Brain microvascular endothelial cell (primary cell): ENCODE measurements at regions not wholly inside any gene's neighbourhood (a gene's known extent, or its start where the extent isn't known, plus 50 kb on each side); places are given as distances from the start of the nearest gene placed in this dataset.
A peak's percentile ranks its signal among the peaks of the same experiment; 100 is the strongest.

Experiments
- DNase-seq: peaks from one replicate; pipeline ENCODE4 v3.0.0-alpha.2; 2020
- H3K27ac ChIP-seq: fragments of 250-450 bp; sonication (Bioruptor Pico); 2 replicates; pipeline ENCODE4 v1.5.1; 2020; ENCODE audit warnings: mild to moderate bottlenecking, moderate library complexity
- H3K27me3 ChIP-seq: fragments of 250-450 bp; sonication (Bioruptor Pico); replicated peaks from 2 replicates; pipeline ENCODE4 v1.5.1; 2020; ENCODE audit warnings: mild to moderate bottlenecking
- H3K36me3 ChIP-seq: fragments of 250-450 bp; sonication (Bioruptor Pico); replicated peaks from 2 replicates; pipeline ENCODE4 v1.5.1; 2020; ENCODE audit warnings: mild to moderate bottlenecking
- H3K4me3 ChIP-seq: 2 replicates; pipeline ENCODE4 v1.5.1; 2011; ENCODE audit warnings: low read depth, mild to moderate bottlenecking, control low read depth, low read length, moderate library complexity
- in situ Hi-C: cut with HindIII; loops from 2 replicates; pipeline ENCODE4 v1.10.0; 2017; ENCODE audit warnings: low sequenced_read_pairs, low pct_ligation_motif_present
- TF ChIP-seq, protein P1 (sequence below): IDR thresholded peaks from 2 replicates; pipeline ENCODE4 v1.5.1; 2011; ENCODE audit warnings: low read depth, mild to moderate bottlenecking, moderate library complexity, low read length, control low read depth, inconsistent platforms; ENCODE audit errors: missing control alignments

- TF ChIP-seq, protein P1, sequence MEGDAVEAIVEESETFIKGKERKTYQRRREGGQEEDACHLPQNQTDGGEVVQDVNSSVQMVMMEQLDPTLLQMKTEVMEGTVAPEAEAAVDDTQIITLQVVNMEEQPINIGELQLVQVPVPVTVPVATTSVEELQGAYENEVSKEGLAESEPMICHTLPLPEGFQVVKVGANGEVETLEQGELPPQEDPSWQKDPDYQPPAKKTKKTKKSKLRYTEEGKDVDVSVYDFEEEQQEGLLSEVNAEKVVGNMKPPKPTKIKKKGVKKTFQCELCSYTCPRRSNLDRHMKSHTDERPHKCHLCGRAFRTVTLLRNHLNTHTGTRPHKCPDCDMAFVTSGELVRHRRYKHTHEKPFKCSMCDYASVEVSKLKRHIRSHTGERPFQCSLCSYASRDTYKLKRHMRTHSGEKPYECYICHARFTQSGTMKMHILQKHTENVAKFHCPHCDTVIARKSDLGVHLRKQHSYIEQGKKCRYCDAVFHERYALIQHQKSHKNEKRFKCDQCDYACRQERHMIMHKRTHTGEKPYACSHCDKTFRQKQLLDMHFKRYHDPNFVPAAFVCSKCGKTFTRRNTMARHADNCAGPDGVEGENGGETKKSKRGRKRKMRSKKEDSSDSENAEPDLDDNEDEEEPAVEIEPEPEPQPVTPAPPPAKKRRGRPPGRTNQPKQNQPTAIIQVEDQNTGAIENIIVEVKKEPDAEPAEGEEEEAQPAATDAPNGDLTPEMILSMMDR, result no peak
- Histone ChIP-seq H3K4me3 (no peak overlapping the region), H3K27ac (no peak overlapping the region), H3K36me3 (no peaks in the 10 kb centered on the region), H3K27me3 (no peaks in the 10 kb centered on the region)
- DNase-seq, result no peak
- in situ Hi-C loops, result no loop called here
Observed at GRCh38 chr14:38723277-38723676, 379.8 kb downstream of the SEC23A start.

DNA sequence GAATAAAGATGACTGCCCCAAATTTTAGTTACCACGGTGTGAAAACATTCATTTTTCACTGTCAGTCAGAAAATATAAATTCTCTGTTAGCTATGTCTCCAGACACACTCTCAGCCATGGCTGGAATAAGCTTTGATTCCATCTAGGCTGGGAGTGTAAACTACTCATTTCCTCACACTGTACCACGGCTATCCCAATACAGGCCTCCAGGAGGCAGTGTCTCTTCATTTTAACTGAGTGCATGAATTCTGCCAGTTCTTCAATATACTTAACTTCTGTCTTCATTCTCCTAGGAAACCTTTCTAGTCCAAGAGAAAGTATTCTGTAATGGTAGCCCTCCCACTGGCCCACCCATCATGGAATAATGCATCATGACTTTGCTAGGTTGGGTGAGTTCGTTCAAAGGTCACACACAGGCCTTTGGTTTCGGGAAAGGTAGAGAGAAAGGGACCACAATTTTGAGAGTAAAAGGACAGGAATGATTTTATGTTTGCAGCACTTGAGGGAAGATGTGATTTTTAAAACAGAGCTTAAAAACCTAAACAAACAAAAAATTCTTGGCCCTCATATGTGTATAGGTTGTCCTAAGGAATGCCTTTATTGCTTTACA, 381.1 kb downstream of the SEC23A start:
- in situ Hi-C loops, result no loop called here
- Histone ChIP-seq H3K36me3 (no peaks in the 10 kb centered on the region), H3K27me3 (no peaks in the 10 kb centered on the region), H3K4me3 (no peak overlapping the region), H3K27ac (no peak overlapping the region)
- peak; percentile 59 for DNase-seq
- TF ChIP-seq, protein P1, result peak; percentile 79

DNA sequence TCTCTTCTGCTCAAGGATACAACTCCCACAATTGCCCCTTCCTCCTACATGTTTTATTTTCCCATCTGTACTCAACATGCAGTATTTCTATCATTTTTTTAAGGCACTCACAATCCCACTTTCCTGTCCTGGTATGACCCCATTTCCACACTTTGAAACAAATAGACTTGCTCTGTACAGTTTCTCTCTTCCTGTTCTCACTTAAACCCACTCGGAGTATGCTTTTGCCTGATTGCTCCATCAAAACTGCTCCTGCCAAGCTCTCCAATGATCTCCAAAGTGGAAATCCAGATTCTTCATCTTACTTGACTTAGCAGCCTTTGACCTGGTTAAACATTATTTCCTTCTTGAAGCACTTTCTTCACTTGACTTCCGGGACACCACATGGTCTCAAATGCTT, 384.5 kb downstream of the SEC23A start:
- no peak for DNase-seq
- TF ChIP-seq, protein P1, result no peak
- H3K4me3 ChIP-seq, result no peak overlapping the region
- no peak overlapping the region for H3K27ac ChIP-seq
- H3K36me3 ChIP-seq, result no peaks in the 10 kb centered on the region
- in situ Hi-C loops, result no loop called here
- no peaks in the 10 kb centered on the region for H3K27me3 ChIP-seq

- H3K36me3 ChIP-seq, result no peaks in the 10 kb centered on the region
- no peak for DNase-seq
- no peak overlapping the region for H3K27ac ChIP-seq
- no peak overlapping the region for H3K4me3 ChIP-seq
- H3K27me3 ChIP-seq, result no peaks in the 10 kb centered on the region
- in situ Hi-C loops, result no loop called here
- TF ChIP-seq, protein P1, result no peak
Observed at GRCh38 chr14:38716926-38717325, 386.1 kb downstream of the SEC23A start.

DNA sequence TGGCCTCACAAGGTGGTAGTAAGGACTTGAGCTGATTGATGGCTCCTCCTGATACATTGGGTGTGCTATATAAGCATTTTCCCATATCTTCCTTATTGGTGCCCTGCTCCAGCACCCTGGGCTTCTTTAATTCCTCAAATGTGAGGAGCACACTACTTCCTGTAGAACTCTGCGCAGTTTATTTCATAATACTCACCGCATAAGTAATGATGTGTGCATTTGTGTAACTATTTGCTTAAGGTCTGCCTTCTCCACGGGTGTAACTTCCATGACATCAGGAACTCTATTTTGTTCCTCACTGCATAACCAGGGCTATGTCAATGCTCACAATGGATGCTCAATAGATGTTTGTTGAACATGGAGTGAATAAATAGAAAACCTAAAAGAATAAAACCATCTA, 392.2 kb downstream of the SEC23A start:
- TF ChIP-seq, protein P1, result no peak
- Histone ChIP-seq H3K27me3 (no peaks in the 10 kb centered on the region), H3K4me3 (no peak overlapping the region), H3K36me3 (no peaks in the 10 kb centered on the region), H3K27ac (no peak overlapping the region)
- in situ Hi-C loops, result no loop called here
- no peak for DNase-seq

- in situ Hi-C loops, result no loop called here
- H3K27me3 ChIP-seq, result no peaks in the 10 kb centered on the region
- no peaks in the 10 kb centered on the region for H3K36me3 ChIP-seq
- H3K4me3 ChIP-seq, result no peak overlapping the region
- TF ChIP-seq, protein P1, result no peak
- H3K27ac ChIP-seq, result no peak overlapping the region
- no peak for DNase-seq
Observed at GRCh38 chr14:38710196-38710595, 392.8 kb downstream of the SEC23A start.
